ENCODE measurements at regions not wholly inside any gene's neighbourhood (a gene's known extent, or its start where the extent isn't known, plus 50 kb on each side); places are given as distances from the start of the nearest gene placed in this dataset.

DNA sequence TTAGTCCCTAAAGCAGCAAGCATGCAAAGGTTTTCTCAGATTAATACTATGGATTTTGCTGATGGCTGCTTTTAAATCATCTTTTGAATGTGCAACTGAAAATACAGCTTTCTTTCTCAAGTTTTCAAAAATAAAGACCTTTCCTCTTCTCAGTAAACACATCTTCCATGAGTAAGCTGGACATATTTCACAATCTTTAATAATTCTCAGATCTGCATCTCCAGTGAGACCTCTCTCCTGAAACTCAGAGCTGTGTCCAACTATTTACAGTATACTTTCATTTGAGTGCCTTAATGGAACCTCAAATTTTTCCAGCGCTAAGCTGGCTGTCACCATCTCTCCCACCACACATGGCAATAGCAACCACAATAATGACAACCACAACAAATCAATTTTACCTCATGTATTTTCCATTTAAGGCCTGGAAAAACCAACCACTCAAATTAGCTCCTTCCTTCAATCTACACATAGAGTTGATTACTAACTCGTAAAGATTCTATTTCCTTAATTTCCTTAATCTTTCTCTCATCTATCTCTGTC, 192.4 kb upstream of the RPL34 start:
- TF ChIP-seq, protein P1, sequence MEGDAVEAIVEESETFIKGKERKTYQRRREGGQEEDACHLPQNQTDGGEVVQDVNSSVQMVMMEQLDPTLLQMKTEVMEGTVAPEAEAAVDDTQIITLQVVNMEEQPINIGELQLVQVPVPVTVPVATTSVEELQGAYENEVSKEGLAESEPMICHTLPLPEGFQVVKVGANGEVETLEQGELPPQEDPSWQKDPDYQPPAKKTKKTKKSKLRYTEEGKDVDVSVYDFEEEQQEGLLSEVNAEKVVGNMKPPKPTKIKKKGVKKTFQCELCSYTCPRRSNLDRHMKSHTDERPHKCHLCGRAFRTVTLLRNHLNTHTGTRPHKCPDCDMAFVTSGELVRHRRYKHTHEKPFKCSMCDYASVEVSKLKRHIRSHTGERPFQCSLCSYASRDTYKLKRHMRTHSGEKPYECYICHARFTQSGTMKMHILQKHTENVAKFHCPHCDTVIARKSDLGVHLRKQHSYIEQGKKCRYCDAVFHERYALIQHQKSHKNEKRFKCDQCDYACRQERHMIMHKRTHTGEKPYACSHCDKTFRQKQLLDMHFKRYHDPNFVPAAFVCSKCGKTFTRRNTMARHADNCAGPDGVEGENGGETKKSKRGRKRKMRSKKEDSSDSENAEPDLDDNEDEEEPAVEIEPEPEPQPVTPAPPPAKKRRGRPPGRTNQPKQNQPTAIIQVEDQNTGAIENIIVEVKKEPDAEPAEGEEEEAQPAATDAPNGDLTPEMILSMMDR (conservative IDR thresholded peaks at IDR 0.05; ENCODE audit: low read depth, low read length), result no peak
- H3K4me2 ChIP-seq, result no peak overlapping the region

DNA sequence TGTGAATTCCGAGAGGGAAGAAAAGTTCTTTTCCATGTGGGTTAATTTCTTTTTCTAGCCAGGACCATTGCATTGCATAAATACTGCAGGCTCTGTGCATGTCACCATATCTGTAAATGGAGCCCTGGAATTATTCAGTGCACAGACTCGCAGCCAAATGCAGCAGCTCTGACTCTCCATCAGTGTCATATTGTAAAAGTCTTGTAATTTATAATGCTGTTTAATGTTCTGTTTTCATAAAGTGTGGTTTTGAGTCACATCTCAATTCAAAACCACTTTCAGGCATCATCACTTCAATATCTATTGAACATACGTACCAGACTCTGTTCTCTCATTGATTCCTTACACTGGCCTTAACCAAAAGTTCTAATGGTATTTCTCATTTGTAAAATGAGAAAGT, 193.9 kb upstream of the RPL34 start:
- no peak overlapping the region for H3K4me3 ChIP-seq (IDR thresholded peaks at IDR 0.05; ENCODE audit: insufficient read depth, low read depth, low read length)
- H3K4me2 ChIP-seq, result no peak overlapping the region
- H3K4me1 ChIP-seq (ENCODE audit: low read depth, poor library complexity, severe bottlenecking), result no peaks in the 10 kb centered on the region
- no peaks in the 10 kb centered on the region for H3K27me3 ChIP-seq (ENCODE audit: insufficient read depth, low read depth)
- no peak overlapping the region for H3K27ac ChIP-seq
- no peaks in the 10 kb centered on the region for H3K36me3 ChIP-seq (ENCODE audit: insufficient read depth)
- no peaks in the 10 kb centered on the region for H4K20me1 ChIP-seq (ENCODE audit: insufficient read depth)
- H3K79me2 ChIP-seq (ENCODE audit: insufficient read depth, low read depth), result no peaks in the 10 kb centered on the region
- H2AFZ ChIP-seq (ENCODE audit: low read depth), result no peak overlapping the region
- no peak overlapping the region for H3K9ac ChIP-seq
- TF ChIP-seq, protein P1 (conservative IDR thresholded peaks at IDR 0.05; ENCODE audit: low read depth, low read length), result no peak

More for the DNA sequence above, 192.4 kb upstream of the RPL34 start:
- H3K27me3 ChIP-seq (ENCODE audit: insufficient read depth, low read depth), result no peaks in the 10 kb centered on the region
- no peaks in the 10 kb centered on the region for H4K20me1 ChIP-seq (ENCODE audit: insufficient read depth)
- no peaks in the 10 kb centered on the region for H3K4me1 ChIP-seq (ENCODE audit: low read depth, poor library complexity, severe bottlenecking)
- H3K36me3 ChIP-seq (ENCODE audit: insufficient read depth), result no peaks in the 10 kb centered on the region
- no peak overlapping the region for H3K9ac ChIP-seq
- H3K4me3 ChIP-seq (IDR thresholded peaks at IDR 0.05; ENCODE audit: insufficient read depth, low read depth, low read length), result no peak overlapping the region
- no peaks in the 10 kb centered on the region for H3K79me2 ChIP-seq (ENCODE audit: insufficient read depth, low read depth)
- no peak overlapping the region for H2AFZ ChIP-seq (ENCODE audit: low read depth)
- H3K27ac ChIP-seq, result no peak overlapping the region

- Histone ChIP-seq H2AFZ (ENCODE audit: low read depth) (no peak overlapping the region), H3K36me3 (ENCODE audit: insufficient read depth) (no peaks in the 10 kb centered on the region), H3K4me3 (IDR thresholded peaks at IDR 0.05; ENCODE audit: insufficient read depth, low read depth, low read length) (no peak overlapping the region), H3K9ac (no peak overlapping the region), H3K27me3 (ENCODE audit: insufficient read depth, low read depth) (no peaks in the 10 kb centered on the region), H3K4me1 (ENCODE audit: low read depth, poor library complexity, severe bottlenecking) (no peaks in the 10 kb centered on the region), H4K20me1 (ENCODE audit: insufficient read depth) (no peaks in the 10 kb centered on the region), H3K4me2 (no peak overlapping the region), H3K79me2 (ENCODE audit: insufficient read depth, low read depth) (no peaks in the 10 kb centered on the region), H3K27ac (no peak overlapping the region)
- TF ChIP-seq, protein P1 (conservative IDR thresholded peaks at IDR 0.05; ENCODE audit: low read depth, low read length), result no peak
These were observed 194.4 kb upstream of the RPL34 start for GRCh38 chr4:108425988-108426387.

GRCh38 chr4:108417923-108418322, 202.5 kb upstream of the RPL34 start:
- Histone ChIP-seq H3K27ac (no peak overlapping the region), H2AFZ (ENCODE audit: low read depth) (no peak overlapping the region), H3K4me2 (no peak overlapping the region), H3K9ac (no peak overlapping the region), H3K27me3 (ENCODE audit: insufficient read depth, low read depth) (no peaks in the 10 kb centered on the region), H3K4me3 (IDR thresholded peaks at IDR 0.05; ENCODE audit: insufficient read depth, low read depth, low read length) (no peak overlapping the region), H3K4me1 (ENCODE audit: low read depth, poor library complexity, severe bottlenecking) (no peaks in the 10 kb centered on the region), H3K36me3 (ENCODE audit: insufficient read depth) (no peaks in the 10 kb centered on the region), H4K20me1 (ENCODE audit: insufficient read depth) (no peaks in the 10 kb centered on the region), H3K79me2 (ENCODE audit: insufficient read depth, low read depth) (no peaks in the 10 kb centered on the region)
- TF ChIP-seq, protein P1 (conservative IDR thresholded peaks at IDR 0.05; ENCODE audit: low read depth, low read length), result no peak
